Natural killer cell treated with Interleukin-12 subunit alpha and Interleukin-12 subunit beta and Interleukin-15 and Interleukin-18, amount 100 ng/mL, for 72 hours (primary cell): ENCODE measurements at regions not wholly inside any gene's neighbourhood (a gene's known extent, or its start where the extent isn't known, plus 50 kb on each side); places are given as distances from the start of the nearest gene placed in this dataset.
A peak's percentile ranks its signal among the peaks of the same experiment; 100 is the strongest.

Source experiments
- ATAC-seq, 2 donors: fragments of 150-1000 bp; cut with Tn5 transposase in 1 of 2; sonication (Bioruptor Pico), chemical (Tn5 transposase) in 1 of 2; 2 replicates each; pipeline ENCODE4 v1.10.0; 2021
- DNase-seq: peaks from one replicate; pipeline ENCODE4 v3.0.0; 2022; ENCODE audit warnings: low spot score
- H3K27ac Mint-ChIP-seq, 2 donors: 1 replicate in 1 of 2; 2 replicates in 1 of 2; pipeline ENCODE4 v1.8.0; 2022; ENCODE audit warnings: mixed read lengths in 2 of 2, mild to moderate bottlenecking in 1 of 2, moderate library complexity in 1 of 2
- H3K27me3 Mint-ChIP-seq, 2 donors: 1 replicate in 1 of 2; 2 replicates in 1 of 2; pipeline ENCODE4 v1.8.0; 2022; ENCODE audit warnings: mixed read lengths in 2 of 2
- H3K36me3 Mint-ChIP-seq: one replicate; pipeline ENCODE4 v1.8.0; 2022; ENCODE audit warnings: mixed read lengths
- H3K4me1 Mint-ChIP-seq, 2 donors: 1 replicate in 1 of 2; 2 replicates in 1 of 2; pipeline ENCODE4 v1.8.0; 2022; ENCODE audit warnings: low read depth in 2 of 2, mixed read lengths in 2 of 2, mild to moderate bottlenecking in 1 of 2
- H3K4me3 Mint-ChIP-seq: one replicate; pipeline ENCODE4 v1.8.0; 2022; ENCODE audit warnings: mixed read lengths
- H3K9me3 Mint-ChIP-seq: 2 replicates; pipeline ENCODE4 v1.8.0; 2022; ENCODE audit warnings: mixed read lengths

GRCh38 chr6:163719028-163719742 lies 304.7 kb downstream of the QKI start:
- no peak overlapping the region for H3K4me3 Mint-ChIP-seq
- no peaks in the 10 kb centered on the region for H3K9me3 Mint-ChIP-seq
- no peaks in the 10 kb centered on the region for H3K36me3 Mint-ChIP-seq
- peaks cover 10 to 18% of the 10 kb centered on the region in 2 donors for H3K4me1 Mint-ChIP-seq
- no peak for ATAC-seq
- no peak for DNase-seq
- H3K27ac Mint-ChIP-seq: no peak overlapping the region
- peaks cover 3 to 5% of the 10 kb centered on the region in 2 donors for H3K27me3 Mint-ChIP-seq

DNA sequence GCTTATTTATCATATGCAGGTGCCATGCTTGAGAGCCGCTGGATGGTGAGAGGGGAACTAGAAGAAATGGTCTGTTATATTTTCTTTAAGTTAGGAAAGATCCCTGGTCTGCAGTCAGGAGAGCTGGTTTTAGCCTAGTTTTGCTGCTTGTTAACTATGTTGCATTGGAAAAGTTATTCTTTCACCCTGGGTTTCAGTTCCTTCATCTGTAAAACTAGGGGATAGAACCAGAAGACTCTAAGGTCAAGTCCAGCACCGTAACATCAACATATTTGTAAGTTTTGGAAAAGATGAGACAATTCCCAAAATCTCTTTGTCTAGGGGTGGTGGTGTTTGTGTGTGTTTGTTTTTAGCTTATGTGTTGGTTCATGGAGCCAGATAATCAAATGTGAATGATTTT lies 304.0 kb downstream of the QKI start:
- H3K4me1 Mint-ChIP-seq: peaks cover 10 to 18% of the 10 kb centered on the region in 2 donors
- DNase-seq: no peak
- no peak overlapping the region for H3K27ac Mint-ChIP-seq
- H3K4me3 Mint-ChIP-seq: no peak overlapping the region
- no peaks in the 10 kb centered on the region for H3K9me3 Mint-ChIP-seq
- H3K27me3 Mint-ChIP-seq: peaks cover 3 to 5% of the 10 kb centered on the region in 2 donors
- H3K36me3 Mint-ChIP-seq: no peaks in the 10 kb centered on the region
- ATAC-seq: no peak

GRCh38 chr6:163717106-163717764 lies 302.7 kb downstream of the QKI start:
- Mint-ChIP-seq H3K27ac (no peak overlapping the region), H3K4me1 (peaks cover 16 to 20% of the 10 kb centered on the region in 2 donors), H3K9me3 (no peaks in the 10 kb centered on the region), H3K36me3 (no peaks in the 10 kb centered on the region), H3K27me3 (peaks cover 3 to 5% of the 10 kb centered on the region in 2 donors), H3K4me3 (no peak overlapping the region)
- DNase-seq (no peak), ATAC-seq (no peak)

DNA sequence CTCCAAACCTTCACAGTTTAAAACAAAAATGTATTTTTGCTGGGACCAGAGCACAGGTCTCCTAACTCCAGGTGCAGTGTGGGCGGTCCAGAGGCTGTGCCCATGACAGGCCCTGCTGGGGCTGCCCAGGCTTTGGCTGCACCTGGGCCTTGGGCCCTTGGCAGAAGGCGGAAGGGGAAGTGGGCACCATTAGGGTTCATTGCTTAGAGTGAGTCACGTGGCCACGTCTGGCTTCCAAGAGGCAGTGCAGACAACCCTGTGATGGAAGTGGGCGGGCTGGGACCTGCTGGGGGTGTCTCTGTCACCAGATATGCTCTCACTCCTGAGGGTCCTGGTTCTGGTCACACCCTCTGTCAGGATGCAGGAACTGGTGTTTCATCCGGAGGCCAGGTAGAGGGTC lies 302.2 kb downstream of the QKI start:
- ATAC-seq (no peak), DNase-seq (no peak)
- H3K4me1 Mint-ChIP-seq: peaks cover 17 to 20% of the 10 kb centered on the region in 2 donors
- peaks cover 3 to 5% of the 10 kb centered on the region in 2 donors for H3K27me3 Mint-ChIP-seq
- no peak overlapping the region for H3K27ac Mint-ChIP-seq
- H3K4me3 Mint-ChIP-seq: no peak overlapping the region
- no peaks in the 10 kb centered on the region for H3K9me3 Mint-ChIP-seq
- no peaks in the 10 kb centered on the region for H3K36me3 Mint-ChIP-seq

- ATAC-seq (no peak), DNase-seq (no peak)
- Mint-ChIP-seq H3K4me3 (no peak overlapping the region), H3K4me1 (peaks cover 17 to 22% of the 10 kb centered on the region in 2 donors), H3K27ac (no peak overlapping the region), H3K27me3 (peaks cover 3 to 5% of the 10 kb centered on the region in 2 donors), H3K9me3 (no peaks in the 10 kb centered on the region), H3K36me3 (no peaks in the 10 kb centered on the region)
Measured at GRCh38 chr6:163715846-163716245, 301.3 kb downstream of the QKI start.

DNA sequence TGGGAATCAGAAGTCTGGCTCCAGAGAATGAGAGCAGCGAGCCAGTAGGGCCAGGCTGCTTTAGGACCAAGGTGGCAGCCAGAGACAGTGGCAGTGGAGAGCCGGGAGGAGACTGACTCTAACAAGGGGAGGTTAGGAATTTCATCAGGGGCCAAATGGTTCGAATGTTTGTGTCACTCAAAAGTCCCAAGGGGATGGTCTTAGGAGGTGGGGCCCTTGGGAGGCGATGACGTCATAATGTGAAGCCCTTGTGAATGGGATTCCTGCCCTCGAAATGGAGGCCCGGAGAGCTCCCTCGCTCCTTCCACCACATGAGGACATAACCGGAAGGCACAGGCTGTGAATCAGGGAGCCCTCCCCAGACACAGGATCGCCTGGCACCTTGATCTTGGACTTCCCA lies 299.7 kb downstream of the QKI start:
- no peak overlapping the region for H3K4me3 Mint-ChIP-seq
- no peak for ATAC-seq

DNA sequence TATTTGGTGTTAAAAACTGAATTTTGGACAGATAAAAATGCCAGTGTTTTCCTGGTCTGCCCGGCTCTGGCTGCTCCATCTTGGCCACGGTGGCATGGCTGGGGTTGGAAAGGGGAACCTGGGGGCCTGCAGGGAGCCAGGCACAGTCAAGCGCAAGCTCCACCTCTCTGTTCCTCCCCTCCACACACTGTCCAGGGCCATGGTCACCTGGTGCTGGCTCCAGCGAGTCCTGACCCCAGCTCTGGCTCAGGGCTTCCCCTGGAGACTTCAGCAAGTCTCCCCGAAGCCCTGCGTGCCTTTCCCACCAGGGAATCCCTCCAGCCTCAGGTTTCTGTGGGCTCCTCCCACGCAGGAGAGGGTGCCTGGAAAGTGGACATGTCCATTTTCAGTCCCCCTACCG lies 298.5 kb downstream of the QKI start:
- no peak for ATAC-seq
- no peaks in the 10 kb centered on the region for H3K9me3 Mint-ChIP-seq
- DNase-seq: no peak
- peaks cover 24 to 28% of the 10 kb centered on the region in 2 donors for H3K4me1 Mint-ChIP-seq
- no peak overlapping the region for H3K27ac Mint-ChIP-seq
- H3K4me3 Mint-ChIP-seq: no peak overlapping the region
- peaks cover 1% of the 10 kb centered on the region in 2 donors for H3K27me3 Mint-ChIP-seq
- no peaks in the 10 kb centered on the region for H3K36me3 Mint-ChIP-seq

More for the DNA sequence above, 299.7 kb downstream of the QKI start:
- Mint-ChIP-seq H3K9me3 (no peaks in the 10 kb centered on the region), H3K36me3 (no peaks in the 10 kb centered on the region), H3K4me1 (peaks cover 22% of the 10 kb centered on the region in 2 donors), H3K27ac (no peak overlapping the region), H3K27me3 (peaks cover 3 to 5% of the 10 kb centered on the region in 2 donors)
- DNase-seq: no peak

DNA sequence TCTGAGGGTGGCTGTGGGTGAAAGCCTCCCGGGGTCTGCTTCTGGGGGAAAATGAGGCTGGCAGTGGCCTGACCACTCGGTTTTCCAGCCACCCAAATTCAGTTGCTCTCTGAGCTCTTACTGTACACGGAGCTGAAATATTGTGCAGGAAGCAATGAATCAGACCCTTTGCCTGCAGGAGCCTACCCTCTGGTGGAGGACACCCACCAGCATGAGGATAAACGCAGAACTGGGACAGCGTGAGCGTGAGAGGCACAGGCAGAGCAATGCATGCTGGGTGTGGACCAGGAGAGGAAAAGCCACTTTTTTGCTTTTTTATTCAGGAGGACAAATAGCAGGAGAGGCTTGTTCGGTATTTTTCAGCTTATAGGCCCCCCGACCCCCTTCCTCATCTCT lies 298.0 kb downstream of the QKI start:
- DNase-seq (no peak), ATAC-seq (no peak)
- Mint-ChIP-seq H3K27ac (no peak overlapping the region), H3K4me1 (peaks cover 25 to 32% of the 10 kb centered on the region in 2 donors), H3K4me3 (peak overlapping the region; percentile 38), H3K9me3 (no peaks in the 10 kb centered on the region), H3K36me3 (no peaks in the 10 kb centered on the region), H3K27me3 (peaks cover 0 to 1% of the 10 kb centered on the region in 2 donors)

- Mint-ChIP-seq H3K36me3 (no peaks in the 10 kb centered on the region), H3K27ac (no peak overlapping the region), H3K9me3 (no peaks in the 10 kb centered on the region), H3K4me3 (peak overlapping the region; percentile 38), H3K4me1 (peaks cover 25 to 34% of the 10 kb centered on the region in 2 donors), H3K27me3 (peaks cover 5 to 7% of the 10 kb centered on the region in 2 donors)
- peak; percentile 55 to 61 for ATAC-seq
- no peak for DNase-seq
Measured at GRCh38 chr6:163711615-163712565, 297.4 kb downstream of the QKI start.

- Mint-ChIP-seq H3K4me1 (peaks cover 25 to 34% of the 10 kb centered on the region in 2 donors), H3K27ac (no peak overlapping the region), H3K9me3 (no peaks in the 10 kb centered on the region), H3K36me3 (no peaks in the 10 kb centered on the region), H3K27me3 (peaks cover 5 to 7% of the 10 kb centered on the region in 2 donors), H3K4me3 (no peak overlapping the region)
- DNase-seq (no peak), ATAC-seq (no peak)
Measured at GRCh38 chr6:163710532-163711470, 296.3 kb downstream of the QKI start.

DNA sequence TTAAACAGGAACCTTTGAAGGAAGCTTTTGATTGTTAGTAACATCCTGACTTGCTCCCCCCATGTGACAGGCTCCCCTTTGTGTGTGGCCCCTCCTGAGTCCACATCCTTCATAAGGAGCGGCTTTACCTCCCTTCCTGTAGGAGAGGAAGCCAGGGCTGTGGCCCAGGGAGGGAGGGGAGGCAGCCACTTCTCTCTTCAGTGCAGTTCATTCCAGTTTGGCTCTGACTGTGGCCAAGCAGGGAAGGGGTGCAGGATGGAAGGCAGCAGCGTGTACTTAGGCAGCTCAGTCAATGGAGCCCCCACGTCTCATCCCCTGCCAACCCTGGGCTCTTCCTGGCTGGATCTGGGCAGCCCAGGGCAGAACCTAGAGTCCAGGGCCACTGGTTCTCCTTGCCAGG lies 295.2 kb downstream of the QKI start:
- Mint-ChIP-seq H3K4me1 (peaks cover 25 to 34% of the 10 kb centered on the region in 2 donors), H3K4me3 (no peak overlapping the region), H3K36me3 (no peaks in the 10 kb centered on the region), H3K27me3 (peaks cover 5 to 7% of the 10 kb centered on the region in 2 donors), H3K9me3 (no peaks in the 10 kb centered on the region), H3K27ac (no peak overlapping the region)
- DNase-seq (no peak), ATAC-seq (no peak)

DNA sequence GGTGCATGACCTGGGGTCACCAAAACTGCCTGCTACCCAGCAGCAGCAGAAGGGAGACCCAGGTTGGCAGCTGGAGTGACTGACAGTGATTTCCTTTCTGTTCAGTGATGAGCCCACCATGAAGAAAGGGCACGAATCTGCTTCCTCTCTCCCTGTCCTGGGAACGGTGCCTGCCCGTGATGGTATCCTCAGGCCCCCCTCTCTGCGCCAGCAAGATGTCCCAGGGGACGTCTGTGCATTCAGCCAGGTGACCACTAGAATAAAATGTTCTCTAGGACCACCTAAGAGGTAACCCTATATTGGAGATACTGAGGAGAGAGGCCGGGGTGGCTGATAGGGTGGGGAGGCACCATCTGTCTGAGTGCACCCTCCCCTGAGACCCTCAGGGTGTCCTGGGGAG lies 294.7 kb downstream of the QKI start:
- no peaks in the 10 kb centered on the region for H3K36me3 Mint-ChIP-seq
- H3K4me3 Mint-ChIP-seq: no peak overlapping the region
- no peak for ATAC-seq
- peaks cover 5 to 7% of the 10 kb centered on the region in 2 donors for H3K27me3 Mint-ChIP-seq
- H3K27ac Mint-ChIP-seq: no peak overlapping the region
- DNase-seq: no peak
- peaks cover 25 to 34% of the 10 kb centered on the region in 2 donors for H3K4me1 Mint-ChIP-seq
- no peaks in the 10 kb centered on the region for H3K9me3 Mint-ChIP-seq

GRCh38 chr6:163708466-163708865 lies 293.9 kb downstream of the QKI start:
- H3K36me3 Mint-ChIP-seq: no peaks in the 10 kb centered on the region
- no peak for ATAC-seq

More at GRCh38 chr6:163708466-163708865, 293.9 kb downstream of the QKI start:
- Mint-ChIP-seq H3K9me3 (no peaks in the 10 kb centered on the region), H3K27ac (no peak overlapping the region), H3K4me1 (peaks cover 25 to 34% of the 10 kb centered on the region in 2 donors), H3K4me3 (no peak overlapping the region), H3K27me3 (peaks cover 6 to 14% of the 10 kb centered on the region in 2 donors)
- DNase-seq: no peak
